ENCODE measurements at regions not wholly inside any gene's neighbourhood (a gene's known extent, or its start where the extent isn't known, plus 50 kb on each side); places are given as distances from the start of the nearest gene placed in this dataset.

- DNase-seq = no peak
- Histone ChIP-seq H3K4me1 (no peaks in the 10 kb centered on the region), H3K9me3 (no peaks in the 10 kb centered on the region), H3K36me3 (no peaks in the 10 kb centered on the region), H3K27ac (no peak overlapping the region), H3K27me3 (ENCODE audit: low read depth) (no peaks in the 10 kb centered on the region), H3K4me3 (no peak overlapping the region)
- no peak for ATAC-seq
- intact Hi-C loops (cut with DNase I) = no loop called here
- TF ChIP-seq, protein P1, sequence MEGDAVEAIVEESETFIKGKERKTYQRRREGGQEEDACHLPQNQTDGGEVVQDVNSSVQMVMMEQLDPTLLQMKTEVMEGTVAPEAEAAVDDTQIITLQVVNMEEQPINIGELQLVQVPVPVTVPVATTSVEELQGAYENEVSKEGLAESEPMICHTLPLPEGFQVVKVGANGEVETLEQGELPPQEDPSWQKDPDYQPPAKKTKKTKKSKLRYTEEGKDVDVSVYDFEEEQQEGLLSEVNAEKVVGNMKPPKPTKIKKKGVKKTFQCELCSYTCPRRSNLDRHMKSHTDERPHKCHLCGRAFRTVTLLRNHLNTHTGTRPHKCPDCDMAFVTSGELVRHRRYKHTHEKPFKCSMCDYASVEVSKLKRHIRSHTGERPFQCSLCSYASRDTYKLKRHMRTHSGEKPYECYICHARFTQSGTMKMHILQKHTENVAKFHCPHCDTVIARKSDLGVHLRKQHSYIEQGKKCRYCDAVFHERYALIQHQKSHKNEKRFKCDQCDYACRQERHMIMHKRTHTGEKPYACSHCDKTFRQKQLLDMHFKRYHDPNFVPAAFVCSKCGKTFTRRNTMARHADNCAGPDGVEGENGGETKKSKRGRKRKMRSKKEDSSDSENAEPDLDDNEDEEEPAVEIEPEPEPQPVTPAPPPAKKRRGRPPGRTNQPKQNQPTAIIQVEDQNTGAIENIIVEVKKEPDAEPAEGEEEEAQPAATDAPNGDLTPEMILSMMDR (IDR thresholded peaks at IDR 0.05) = no peak
These were observed 1495.6 kb upstream of the CDH6 start for GRCh38 chr5:29697785-29698414.

GRCh38 chr5:29697278-29697677 lies 1496.2 kb upstream of the CDH6 start:
- no peak overlapping the region for H3K27ac ChIP-seq
- H3K27me3 ChIP-seq (ENCODE audit: low read depth) = no peaks in the 10 kb centered on the region
- no peaks in the 10 kb centered on the region for H3K9me3 ChIP-seq
- no peak overlapping the region for H3K4me3 ChIP-seq
- H3K36me3 ChIP-seq = no peaks in the 10 kb centered on the region
- ATAC-seq (no peak), DNase-seq (no peak)
- H3K4me1 ChIP-seq = no peaks in the 10 kb centered on the region
- intact Hi-C loops (cut with DNase I) = no loop called here
- TF ChIP-seq, protein P1 (IDR thresholded peaks at IDR 0.05) = no peak

GRCh38 chr5:29672678-29673077 lies 1520.8 kb upstream of the CDH6 start:
- no peak overlapping the region for H3K27ac ChIP-seq
- no peaks in the 10 kb centered on the region for H3K27me3 ChIP-seq (ENCODE audit: low read depth)
- DNase-seq (no peak), ATAC-seq (no peak)
- H3K36me3 ChIP-seq = no peaks in the 10 kb centered on the region
- no peaks in the 10 kb centered on the region for H3K9me3 ChIP-seq
- intact Hi-C loops (cut with DNase I) = no loop called here
- no peak overlapping the region for H3K4me3 ChIP-seq
- H3K4me1 ChIP-seq = no peaks in the 10 kb centered on the region
- TF ChIP-seq, protein P1 (IDR thresholded peaks at IDR 0.05) = no peak

DNA sequence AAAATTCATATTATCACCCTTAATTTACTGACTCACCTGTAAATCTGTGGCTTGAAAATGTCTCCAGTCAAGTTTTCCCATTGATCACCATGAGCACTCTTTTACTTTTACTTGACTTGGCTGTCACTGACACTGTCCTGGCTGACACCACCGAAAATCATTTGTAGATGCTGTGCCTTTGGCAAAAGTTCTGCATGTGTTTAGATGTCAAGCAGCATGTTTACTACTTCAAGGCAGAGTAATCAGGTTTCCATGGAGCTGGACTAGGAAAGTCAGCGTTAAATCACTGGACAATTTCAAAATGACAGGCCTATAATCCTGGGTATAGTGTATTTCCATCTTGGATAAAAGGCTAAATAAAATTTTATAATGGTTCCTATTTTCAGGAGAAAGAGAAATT lies 1530.6 kb upstream of the CDH6 start:
- Histone ChIP-seq H3K4me3 (no peak overlapping the region), H3K4me1 (no peaks in the 10 kb centered on the region), H3K9me3 (peaks cover 6% of the 10 kb centered on the region), H3K27ac (no peak overlapping the region), H3K27me3 (ENCODE audit: low read depth) (no peaks in the 10 kb centered on the region), H3K36me3 (no peaks in the 10 kb centered on the region)
- intact Hi-C loops (cut with DNase I) = no loop called here
- ATAC-seq = no peak
- TF ChIP-seq, protein P1 (IDR thresholded peaks at IDR 0.05) = no peak
- DNase-seq = no peak

- no peak overlapping the region for H3K27ac ChIP-seq
- DNase-seq = no peak
- no peaks in the 10 kb centered on the region for H3K4me1 ChIP-seq
- intact Hi-C loops (cut with DNase I) = no loop called here
- ATAC-seq = no peak
- H3K27me3 ChIP-seq (ENCODE audit: low read depth) = no peaks in the 10 kb centered on the region
- TF ChIP-seq, protein P1 (IDR thresholded peaks at IDR 0.05) = no peak
- H3K36me3 ChIP-seq = no peaks in the 10 kb centered on the region
- no peak overlapping the region for H3K4me3 ChIP-seq
- H3K9me3 ChIP-seq = peaks cover 3% of the 10 kb centered on the region
These were observed 1538.5 kb upstream of the CDH6 start for GRCh38 chr5:29654954-29655353.
